OCI-LY3 (cell line): ENCODE measurements at regions not wholly inside any gene's neighbourhood (a gene's known extent, or its start where the extent isn't known, plus 50 kb on each side); places are given as distances from the start of the nearest gene placed in this dataset.

Source experiments
- EZH2phosphoT487 ChIP-seq: fragments of 200-600 bp; shearing (Covaris generic); IDR thresholded peaks from 2 replicates; pipeline ENCODE4 v1.6.1; 2018; ENCODE audit warnings: antibody characterized with exemption, mixed run types, low read depth
- TF ChIP-seq, protein P1 (sequence below): fragments of 200-600, 300-600 bp; sonication (generic); IDR thresholded peaks from 2 replicates; pipeline ENCODE4 v1.5.1; 2014; ENCODE audit warnings: antibody characterized with exemption, low read length, low read depth

DNA sequence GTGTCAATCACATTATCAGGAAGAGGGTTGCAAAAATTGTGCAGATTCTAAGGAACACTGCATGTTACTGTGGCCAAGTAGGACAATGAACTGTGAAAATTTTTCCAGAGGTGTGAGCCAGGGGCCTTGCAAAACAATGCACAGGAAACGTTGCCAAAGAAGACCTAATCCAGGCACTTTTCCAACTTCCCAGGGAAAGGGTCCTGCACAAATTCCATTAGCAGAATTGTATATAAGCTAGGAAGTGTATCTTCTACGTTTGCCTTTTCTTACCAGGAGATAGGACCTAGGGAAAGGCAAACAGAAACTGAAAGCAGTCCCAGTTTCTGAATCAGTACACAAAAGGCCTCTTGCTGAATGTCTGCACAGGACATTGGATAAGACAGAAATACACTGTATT lies 1888.3 kb upstream of the CELF4 start:
- TF ChIP-seq, protein P1, sequence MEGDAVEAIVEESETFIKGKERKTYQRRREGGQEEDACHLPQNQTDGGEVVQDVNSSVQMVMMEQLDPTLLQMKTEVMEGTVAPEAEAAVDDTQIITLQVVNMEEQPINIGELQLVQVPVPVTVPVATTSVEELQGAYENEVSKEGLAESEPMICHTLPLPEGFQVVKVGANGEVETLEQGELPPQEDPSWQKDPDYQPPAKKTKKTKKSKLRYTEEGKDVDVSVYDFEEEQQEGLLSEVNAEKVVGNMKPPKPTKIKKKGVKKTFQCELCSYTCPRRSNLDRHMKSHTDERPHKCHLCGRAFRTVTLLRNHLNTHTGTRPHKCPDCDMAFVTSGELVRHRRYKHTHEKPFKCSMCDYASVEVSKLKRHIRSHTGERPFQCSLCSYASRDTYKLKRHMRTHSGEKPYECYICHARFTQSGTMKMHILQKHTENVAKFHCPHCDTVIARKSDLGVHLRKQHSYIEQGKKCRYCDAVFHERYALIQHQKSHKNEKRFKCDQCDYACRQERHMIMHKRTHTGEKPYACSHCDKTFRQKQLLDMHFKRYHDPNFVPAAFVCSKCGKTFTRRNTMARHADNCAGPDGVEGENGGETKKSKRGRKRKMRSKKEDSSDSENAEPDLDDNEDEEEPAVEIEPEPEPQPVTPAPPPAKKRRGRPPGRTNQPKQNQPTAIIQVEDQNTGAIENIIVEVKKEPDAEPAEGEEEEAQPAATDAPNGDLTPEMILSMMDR, result no peak
- TF ChIP-seq EZH2phosphoT487, result no peak
